ENCODE measurements at regions not wholly inside any gene's neighbourhood (a gene's known extent, or its start where the extent isn't known, plus 50 kb on each side); places are given as distances from the start of the nearest gene placed in this dataset.

- ChIA-PET CTCF (no interaction called here), POLR2A (no interaction called here)
- no peak overlapping the region for H3K4me3 ChIP-seq (ENCODE audit: low read length)
- H3K27me3 Mint-ChIP-seq: no peaks in the 10 kb centered on the region
- H3K27ac ChIP-seq (ENCODE audit: low read depth in 1 of 2, low read length in 2 of 2): no peak overlapping the region
- TF ChIP-seq CTCF (IDR thresholded peaks at IDR 0.05): no peak
- no peaks in the 10 kb centered on the region for H3K4me1 ChIP-seq (ENCODE audit: insufficient read depth, low read length)
- intact Hi-C loops (cut with DNase I, micrococcal nuclease): no loop called here
- H3K4me1 Mint-ChIP-seq (ENCODE audit: low read depth): no peaks in the 10 kb centered on the region
- H3K27me3 ChIP-seq (ENCODE audit: control insufficient read depth in 1 of 2, insufficient read depth in 2 of 2, low read length in 2 of 2): no peaks in the 10 kb centered on the region
- H3K9me3 ChIP-seq (ENCODE audit: control insufficient read depth in 1 of 2, insufficient read depth in 1 of 2, low read length in 2 of 2): peaks cover 0 to 3% of the 10 kb centered on the region in 2 experiments
- H3K36me3 Mint-ChIP-seq (ENCODE audit: low read depth): no peaks in the 10 kb centered on the region
- no peak overlapping the region for H3K4me3 Mint-ChIP-seq
- DNase-seq (no peak), ATAC-seq (ENCODE audit: poor library complexity) (no peak)
- H3K9me3 Mint-ChIP-seq: peaks cover 18% of the 10 kb centered on the region
- no peak overlapping the region for H3K27ac Mint-ChIP-seq
- no peaks in the 10 kb centered on the region for H3K36me3 ChIP-seq (ENCODE audit: insufficient read depth, low read length)
These were observed 357.0 kb upstream of the FLRT2 start for GRCh38 chr14:85172889-85173477.

GRCh38 chr14:85175556-85175955, 354.4 kb upstream of the FLRT2 start:
- Mint-ChIP-seq H3K27me3 (no peaks in the 10 kb centered on the region), H3K36me3 (ENCODE audit: low read depth) (no peaks in the 10 kb centered on the region), H3K4me3 (no peak overlapping the region), H3K27ac (no peak overlapping the region), H3K4me1 (ENCODE audit: low read depth) (no peaks in the 10 kb centered on the region), H3K9me3 (peaks cover 19% of the 10 kb centered on the region)
- intact Hi-C loops (cut with DNase I, micrococcal nuclease): no loop called here
- ChIA-PET CTCF (no interaction called here), POLR2A (no interaction called here)
- no peaks in the 10 kb centered on the region for H3K4me1 ChIP-seq (ENCODE audit: insufficient read depth, low read length)
- no peak overlapping the region for H3K4me3 ChIP-seq (ENCODE audit: low read length)
- H3K27ac ChIP-seq (ENCODE audit: low read depth in 1 of 2, low read length in 2 of 2): no peak overlapping the region
- no peaks in the 10 kb centered on the region for H3K36me3 ChIP-seq (ENCODE audit: insufficient read depth, low read length)
- no peak for DNase-seq
- no peak for ATAC-seq (ENCODE audit: poor library complexity)
- TF ChIP-seq CTCF (IDR thresholded peaks at IDR 0.05): no peak
- H3K9me3 ChIP-seq (ENCODE audit: control insufficient read depth in 1 of 2, insufficient read depth in 1 of 2, low read length in 2 of 2): peaks cover 0 to 3% of the 10 kb centered on the region in 2 experiments
- H3K27me3 ChIP-seq (ENCODE audit: control insufficient read depth in 1 of 2, insufficient read depth in 2 of 2, low read length in 2 of 2): no peaks in the 10 kb centered on the region

- H3K27me3 Mint-ChIP-seq: no peaks in the 10 kb centered on the region
- ChIA-PET POLR2A (no interaction called here), CTCF (no interaction called here)
- peaks cover 17% of the 10 kb centered on the region for H3K9me3 Mint-ChIP-seq
- ATAC-seq (ENCODE audit: poor library complexity) (no peak), DNase-seq (no peak)
- TF ChIP-seq CTCF (IDR thresholded peaks at IDR 0.05): no peak
- H3K4me1 ChIP-seq (ENCODE audit: insufficient read depth, low read length): no peaks in the 10 kb centered on the region
- H3K27me3 ChIP-seq (ENCODE audit: control insufficient read depth in 1 of 2, insufficient read depth in 2 of 2, low read length in 2 of 2): no peaks in the 10 kb centered on the region
- H3K27ac Mint-ChIP-seq: no peak overlapping the region
- no peak overlapping the region for H3K4me3 Mint-ChIP-seq
- H3K36me3 Mint-ChIP-seq (ENCODE audit: low read depth): no peaks in the 10 kb centered on the region
- peaks cover 0 to 3% of the 10 kb centered on the region in 2 experiments for H3K9me3 ChIP-seq (ENCODE audit: control insufficient read depth in 1 of 2, insufficient read depth in 1 of 2, low read length in 2 of 2)
- H3K27ac ChIP-seq (ENCODE audit: low read depth in 1 of 2, low read length in 2 of 2): no peak overlapping the region
- no peaks in the 10 kb centered on the region for H3K36me3 ChIP-seq (ENCODE audit: insufficient read depth, low read length)
- H3K4me3 ChIP-seq (ENCODE audit: low read length): no peak overlapping the region
- H3K4me1 Mint-ChIP-seq (ENCODE audit: low read depth): no peaks in the 10 kb centered on the region
- intact Hi-C loops (cut with DNase I, micrococcal nuclease): no loop called here
These were observed 351.1 kb upstream of the FLRT2 start for GRCh38 chr14:85178864-85179263.

All from CD4-positive, alpha-beta T cell (primary cell).